ENCODE measurements at regions not wholly inside any gene's neighbourhood (a gene's known extent, or its start where the extent isn't known, plus 50 kb on each side); places are given as distances from the start of the nearest gene placed in this dataset.

GRCh38 chr11:71078482-71078881 lies 173.9 kb downstream of the SHANK2 start:
- no peak for TF ChIP-seq ZBTB33 (CRISPR knock-in tag; IDR thresholded peaks at IDR 0.05)
- TF ChIP-seq MAX (CRISPR knock-in tag; IDR thresholded peaks at IDR 0.05), result no peak
- TF ChIP-seq SETDB1 (IDR thresholded peaks at IDR 0.05; ENCODE audit: low read length), result no peak
